Stimulated activated CD4-positive, alpha-beta T cell treated with anti-CD3 and anti-CD28 coated beads, TNF-alpha, amount 100 ng/mL, for 24 hours (primary cell): ENCODE measurements at regions not wholly inside any gene's neighbourhood (a gene's known extent, or its start where the extent isn't known, plus 50 kb on each side); places are given as distances from the start of the nearest gene placed in this dataset.

ENCODE experiments used
- DNase-seq, 3 experiments: peaks; one replicate each; pipeline ENCODE4 v3.0.0-alpha.2; 2020; ENCODE audit warnings: low read depth in 3 of 3

DNA sequence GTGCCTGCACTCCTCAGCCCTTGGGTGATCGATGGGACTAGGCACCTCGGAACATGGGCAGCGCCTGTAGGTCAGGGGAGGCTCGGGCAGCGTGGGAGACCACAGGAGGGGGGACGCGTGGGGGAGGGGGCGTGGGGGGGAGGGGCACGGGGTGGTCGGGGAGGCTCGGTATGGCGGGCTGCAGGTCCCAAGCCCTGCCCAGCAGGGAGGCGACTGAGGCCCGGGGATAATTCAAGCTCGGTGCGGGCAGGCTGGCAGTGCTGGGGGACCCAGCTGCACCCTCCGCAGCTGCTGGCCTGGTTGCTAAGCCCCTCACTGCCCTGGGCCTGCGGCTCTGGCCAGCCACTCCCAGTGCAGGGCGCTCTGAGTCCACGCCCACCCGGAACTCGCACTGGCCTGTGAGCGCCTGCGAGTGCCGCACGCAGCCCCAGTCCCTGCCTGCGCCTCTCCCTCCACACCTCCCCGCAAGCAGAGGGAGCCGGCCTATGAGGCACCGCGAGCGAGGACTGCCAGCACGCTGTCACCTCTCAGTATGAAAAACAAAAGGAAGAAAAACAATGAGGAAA is 1698.3 kb upstream of the RAG2 start:
- no peak for DNase-seq

GRCh38 chr11:38282718-38283117 is 1684.7 kb upstream of the RAG2 start:
- no peak for DNase-seq

DNA sequence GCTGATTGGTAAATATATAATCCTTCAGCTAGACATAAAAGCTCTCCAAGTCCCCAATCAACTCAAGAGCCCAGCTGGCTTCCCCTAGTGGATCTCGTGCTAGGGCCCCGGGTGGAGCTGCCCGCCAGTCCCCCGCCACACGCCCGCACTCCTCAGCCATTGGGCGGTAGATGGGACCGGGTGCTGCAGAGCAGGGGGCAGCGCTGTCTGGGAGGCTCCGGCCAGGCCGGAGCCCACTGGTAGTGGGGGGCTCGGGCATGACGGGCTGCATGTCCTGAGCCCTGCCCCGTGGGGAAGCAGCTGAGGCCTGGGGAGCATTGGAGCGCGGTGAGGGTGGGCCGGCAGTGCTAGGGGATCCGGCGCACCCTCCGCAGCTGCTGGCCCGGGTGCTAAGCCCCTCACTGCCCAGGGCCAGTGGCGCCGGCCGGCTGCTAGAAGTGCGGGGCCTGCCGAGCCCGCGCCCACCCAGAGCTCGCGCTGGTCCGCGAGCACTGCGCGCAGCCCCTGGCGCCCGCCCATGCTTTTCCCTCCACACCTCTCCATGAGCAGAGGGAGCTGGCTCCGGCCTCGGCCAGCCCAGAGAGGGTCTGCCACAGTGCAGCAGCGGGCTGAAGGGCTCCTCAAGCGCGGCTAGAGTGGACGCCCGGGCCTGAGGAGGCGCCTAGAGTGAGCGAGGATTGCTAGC is 1680.6 kb upstream of the RAG2 start:
- no peak for DNase-seq

- DNase-seq = no peak
These were observed 1676.0 kb upstream of the RAG2 start for GRCh38 chr11:38274031-38274430.

- no peak for DNase-seq
These were observed 1674.3 kb upstream of the RAG2 start for GRCh38 chr11:38272376-38272775.

GRCh38 chr11:38266691-38267090 is 1668.7 kb upstream of the RAG2 start:
- DNase-seq = no peak

GRCh38 chr11:38256436-38256835 is 1658.4 kb upstream of the RAG2 start:
- no peak for DNase-seq

DNA sequence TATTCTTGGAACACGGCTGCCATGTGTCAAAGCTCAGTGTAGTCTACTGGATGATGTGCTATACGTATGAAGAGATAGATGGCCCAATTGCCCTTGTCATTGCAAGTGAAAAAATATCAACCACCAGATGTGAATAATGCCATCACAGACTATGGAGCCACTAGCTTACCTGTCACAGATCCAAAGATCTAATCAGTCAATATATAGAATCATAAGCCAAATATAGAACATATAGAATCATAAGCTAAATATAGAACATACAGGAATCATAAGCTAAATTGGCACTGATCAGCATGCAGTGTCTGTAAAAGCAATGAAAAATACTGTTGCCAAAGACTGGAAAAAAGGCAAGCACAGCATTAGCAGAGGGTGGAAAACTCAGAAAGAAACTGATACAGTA is 1656.9 kb upstream of the RAG2 start:
- DNase-seq = no peak

DNA sequence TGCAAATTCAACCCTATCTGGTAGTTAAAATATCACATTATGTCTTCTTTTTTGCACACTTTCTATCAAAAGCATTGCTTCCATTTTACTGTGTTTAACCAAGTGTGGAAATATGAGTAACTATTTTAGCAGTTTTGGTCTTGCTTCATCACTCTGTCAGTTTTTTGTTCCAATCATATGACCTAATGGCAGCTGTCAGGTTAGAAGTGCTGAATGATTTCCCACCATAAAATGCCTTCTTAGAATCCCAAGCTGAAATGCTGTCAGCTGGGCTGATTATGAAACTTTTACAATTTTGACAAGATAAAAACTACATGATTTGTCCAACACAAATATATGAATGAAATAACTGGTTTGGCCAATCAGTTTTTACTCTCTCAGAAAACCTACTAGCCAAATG is 1654.6 kb upstream of the RAG2 start:
- no peak for DNase-seq

DNA sequence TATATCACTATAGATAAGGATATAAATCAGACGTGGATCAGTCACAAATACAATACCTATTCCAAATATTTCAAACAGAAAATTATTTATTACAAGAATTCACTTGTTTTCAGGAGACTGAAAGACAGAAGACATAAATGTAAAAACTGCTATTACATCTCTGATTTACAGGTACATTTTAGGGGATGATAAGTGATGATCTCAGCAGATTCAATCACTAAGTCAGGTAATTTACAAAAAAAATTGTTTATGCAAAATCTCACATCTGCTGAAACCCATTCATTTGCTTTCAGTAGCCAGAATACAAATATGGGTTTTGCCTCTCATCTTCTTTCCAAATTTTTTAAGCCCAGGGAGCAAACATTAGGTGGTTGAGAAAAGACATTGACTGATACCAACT is 1648.4 kb upstream of the RAG2 start:
- DNase-seq = no peak

GRCh38 chr11:38226684-38227083 is 1628.6 kb upstream of the RAG2 start:
- DNase-seq = no peak

DNA sequence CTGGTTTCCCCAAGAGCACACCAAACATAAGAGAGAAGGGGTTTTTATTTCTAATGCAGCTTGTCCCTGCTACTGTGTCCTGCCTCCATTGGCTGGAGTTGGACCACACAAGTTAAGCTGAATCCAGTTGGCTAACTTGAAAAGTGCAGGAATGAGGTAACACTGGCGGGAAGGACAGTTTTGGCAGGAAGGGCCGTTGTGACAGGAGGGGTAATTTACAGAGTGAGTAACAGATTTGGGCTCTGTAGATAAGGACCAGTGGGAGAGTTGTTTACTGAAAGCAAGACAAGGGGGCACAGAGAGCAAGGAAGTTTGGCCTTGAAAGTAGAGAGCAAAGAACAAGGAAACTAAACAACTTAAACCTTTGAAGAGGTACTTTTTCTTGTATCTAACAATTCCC is 1623.3 kb upstream of the RAG2 start:
- DNase-seq = no peak

- DNase-seq = no peak
These were observed 1621.6 kb upstream of the RAG2 start for GRCh38 chr11:38219636-38220035.

- no peak for DNase-seq
These were observed 1610.9 kb upstream of the RAG2 start for GRCh38 chr11:38208951-38209350.

- DNase-seq = no peak
These were observed 1608.6 kb upstream of the RAG2 start for GRCh38 chr11:38206663-38207062.

DNA sequence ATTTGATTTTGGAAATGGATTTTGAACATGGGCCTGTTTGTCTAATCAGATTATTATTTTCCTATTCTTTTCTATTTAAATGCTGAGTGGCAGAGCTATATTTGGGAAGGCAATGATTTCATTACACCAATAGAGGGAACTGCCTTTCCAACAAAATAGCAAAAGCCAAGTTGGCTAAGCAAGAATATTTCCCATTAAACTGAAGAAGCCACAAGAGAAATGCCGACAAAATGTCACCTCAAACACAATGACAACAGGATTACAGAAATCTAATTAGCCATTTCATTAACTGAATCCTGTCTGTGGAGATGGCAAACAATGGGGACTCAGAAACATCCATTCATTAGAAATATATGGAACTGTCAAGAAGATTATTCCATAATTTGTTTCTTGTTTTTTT is 1593.1 kb upstream of the RAG2 start:
- DNase-seq = no peak

DNA sequence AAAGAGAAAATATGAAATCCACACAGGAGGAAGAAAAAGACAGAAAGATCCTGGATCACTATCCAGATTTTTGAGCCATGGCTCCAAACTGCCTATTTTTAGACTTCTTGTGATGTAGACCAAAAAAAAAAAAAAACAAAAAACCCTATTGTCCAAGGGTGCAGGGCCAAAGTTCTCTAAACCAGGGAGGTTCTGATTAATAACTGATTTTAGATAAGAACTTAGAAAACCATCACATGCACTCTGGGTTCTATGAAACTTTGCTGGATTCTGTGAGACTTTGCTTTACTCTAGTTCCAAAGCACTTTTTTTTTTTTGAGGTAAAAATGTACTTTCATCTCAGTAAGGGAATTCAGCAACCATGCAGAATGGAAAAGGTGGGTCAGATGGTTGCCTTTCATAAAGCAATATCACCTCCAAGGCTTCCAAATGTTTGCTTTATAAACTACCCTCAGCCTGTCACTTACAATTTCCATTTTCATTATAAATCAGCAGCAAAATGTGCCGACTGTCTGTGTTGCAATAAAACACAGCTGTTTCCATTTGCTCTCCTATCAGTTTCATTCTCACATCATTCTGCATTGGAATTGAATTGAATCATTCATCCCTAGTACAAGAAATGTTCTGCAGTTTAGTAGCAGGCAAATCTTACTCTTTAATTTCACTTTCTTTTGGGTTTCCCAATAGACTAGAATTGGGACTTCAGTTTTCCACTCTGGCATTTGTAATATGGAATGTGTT is 1584.3 kb upstream of the RAG2 start:
- no peak for DNase-seq

- no peak for DNase-seq
These were observed 1578.8 kb upstream of the RAG2 start for GRCh38 chr11:38176686-38177322.

DNA sequence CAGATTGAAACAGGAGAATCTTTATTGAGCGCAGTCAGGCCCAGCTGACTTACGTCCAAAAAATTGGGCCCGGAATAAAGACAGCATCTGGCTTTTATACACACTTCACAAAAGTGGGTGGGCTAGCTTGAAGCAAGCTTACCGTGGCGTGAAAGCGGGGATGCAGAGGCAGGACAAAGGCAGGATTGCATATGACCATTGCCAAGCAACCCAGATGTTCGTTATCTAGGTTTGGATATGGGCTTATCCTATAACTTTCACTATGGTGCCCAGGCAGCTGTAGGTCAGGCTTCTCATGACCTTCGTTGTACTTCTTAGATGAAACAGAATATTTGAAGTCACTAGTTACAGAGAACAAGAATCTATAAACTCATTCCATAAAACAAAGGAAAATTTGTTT is 1575.6 kb upstream of the RAG2 start:
- no peak for DNase-seq

DNA sequence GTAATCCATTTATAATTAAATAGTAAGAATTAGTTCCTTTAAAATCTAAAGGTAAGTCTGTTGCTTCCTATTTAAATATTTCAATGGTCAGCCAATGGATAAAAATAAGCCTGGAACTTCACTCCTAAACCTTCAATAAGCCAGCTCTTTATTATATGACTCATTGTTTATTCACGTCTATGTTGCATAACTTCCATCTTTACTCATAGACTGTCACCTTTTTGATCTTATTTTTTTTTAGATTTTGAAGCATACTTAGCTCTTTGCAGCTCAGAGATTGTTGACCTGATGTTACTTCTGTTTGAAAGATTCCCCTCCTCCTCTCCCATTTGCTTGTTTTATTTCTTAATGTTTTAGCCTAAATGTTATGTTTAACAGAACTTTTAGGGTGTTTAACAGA is 1571.2 kb upstream of the RAG2 start:
- DNase-seq = no peak

GRCh38 chr11:38163526-38163925 is 1565.5 kb upstream of the RAG2 start:
- no peak for DNase-seq

DNA sequence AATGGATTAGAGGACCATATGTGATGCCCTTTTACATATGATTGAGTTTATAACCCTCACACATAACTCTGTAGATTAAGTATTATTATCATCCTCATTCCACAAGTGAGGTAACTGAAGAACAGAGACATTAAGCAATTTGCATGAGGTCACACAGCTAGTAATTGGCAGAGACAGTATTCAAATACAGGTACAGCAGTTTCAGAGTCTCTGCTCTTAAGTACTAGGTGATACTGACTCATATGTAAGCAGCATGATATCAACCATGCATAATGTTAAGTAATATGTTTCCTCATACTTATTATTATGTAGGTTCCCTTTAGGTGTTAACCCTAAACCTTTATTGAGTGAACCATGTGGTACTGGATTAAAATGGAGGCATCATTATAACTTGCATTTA is 1562.4 kb upstream of the RAG2 start:
- no peak for DNase-seq

DNA sequence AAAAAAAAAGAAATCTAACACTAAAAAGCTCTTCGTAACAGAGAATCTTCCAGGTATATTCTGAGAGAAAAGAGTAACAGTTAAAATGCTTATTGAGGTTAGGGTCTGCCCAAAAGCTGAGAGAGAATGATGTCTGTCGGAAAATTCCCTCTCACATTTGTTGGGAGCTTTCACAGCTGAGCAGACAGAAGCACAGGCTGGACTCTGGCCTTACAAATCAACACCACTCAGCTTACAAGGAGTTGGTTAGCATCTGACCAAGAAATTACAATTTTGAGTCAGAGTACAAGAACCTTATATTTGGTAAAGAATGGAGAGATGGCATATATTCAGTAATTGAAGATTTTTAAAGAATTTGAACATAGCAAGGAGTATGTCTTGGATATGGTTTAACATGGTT is 1561.0 kb upstream of the RAG2 start:
- no peak for DNase-seq
